Uterus (tissue), 3 donors: ENCODE measurements at regions not wholly inside any gene's neighbourhood (a gene's known extent, or its start where the extent isn't known, plus 50 kb on each side); places are given as distances from the start of the nearest gene placed in this dataset.

Source experiments
- DNase-seq, 2 donors: peaks; one replicate each; pipeline ENCODE4 v3.0.0-alpha.2; 2019 to 2020
- H3K27ac ChIP-seq, 2 donors: fragments of 200-600 bp; sonication (generic); 1 replicate in 1 of 2; 2 replicates in 1 of 2; pipeline ENCODE4 v1.5.1; 2016 to 2018
- H3K27me3 ChIP-seq, 2 donors: fragments of 200-600 bp; sonication (generic); one replicate each; pipeline ENCODE4 v1.5.1; 2018 to 2019; ENCODE audit warnings: control low read depth in 1 of 2
- H3K36me3 ChIP-seq, 2 donors: fragments of 200-600 bp; sonication (generic); one replicate each; pipeline ENCODE4 v1.5.1; 2019; ENCODE audit warnings: control low read depth in 1 of 2
- H3K4me1 ChIP-seq, 2 donors: fragments of 200-600 bp; sonication (generic); one replicate each; pipeline ENCODE4 v1.5.1; 2018 to 2019; ENCODE audit warnings: control low read depth in 1 of 2
- H3K4me3 ChIP-seq, 2 donors: fragments of 200-600 bp; sonication (generic); 1 replicate in 1 of 2; 2 replicates in 1 of 2; pipeline ENCODE4 v1.5.1; 2018 to 2019; ENCODE audit warnings: mild to moderate bottlenecking in 1 of 2
- H3K9me3 ChIP-seq, 2 donors: fragments of 200-600 bp; sonication (generic); one replicate each; pipeline ENCODE4 v1.5.1; 2019; ENCODE audit warnings: control low read depth in 1 of 2
- POLR2A ChIP-seq, 2 donors: fragments of 450-650 bp; IDR thresholded peaks; one replicate each; pipeline ENCODE4 v1.6.1; 2016; ENCODE audit warnings: antibody characterized with exemption in 2 of 2, mild to moderate bottlenecking in 1 of 2, moderate library complexity in 1 of 2
- intact Hi-C: fragments of 100-400 bp; cut with DNase I; formaldehyde crosslinking; loops from one replicate; pipeline ENCODE4 v1.15.1; 2023; ENCODE audit warnings: low total_unique reads
- TF ChIP-seq, protein P1 (sequence below), 4 experiments: fragments of 200-600 bp in 2 of 4; fragments of 450-650 bp in 2 of 4; sonication (generic) in 2 of 4; IDR thresholded peaks; one replicate each; pipeline ENCODE4 v1.5.1; 2016 to 2019; ENCODE audit warnings: antibody characterized with exemption in 4 of 4, mild to moderate bottlenecking in 2 of 4, moderate library complexity in 1 of 4
- donor health status: DM: yes; HTN: yes; CAD: no.

DNA sequence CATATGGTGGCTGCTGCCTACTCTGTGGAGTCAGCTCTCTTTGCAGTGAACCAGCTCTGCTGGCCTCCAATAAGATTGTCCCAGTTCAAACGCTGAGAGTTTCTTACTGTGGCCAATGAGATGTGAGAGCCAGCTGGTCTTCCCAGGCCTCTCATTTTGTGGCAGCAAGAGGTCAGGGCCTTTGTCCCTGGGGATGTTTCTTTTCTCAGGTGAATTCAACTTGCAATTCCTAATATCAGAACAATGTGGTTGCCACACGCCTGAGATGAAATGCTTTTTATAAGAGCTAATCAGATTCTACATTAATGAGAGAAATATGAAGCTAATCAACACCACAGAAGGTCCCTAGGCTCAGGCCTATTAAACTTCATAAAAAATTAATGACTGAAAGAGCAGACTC, 660.1 kb upstream of the CAMK1G start:
- Histone ChIP-seq H3K27ac (no peak overlapping the region), H3K4me1 (no peaks in the 10 kb centered on the region), H3K4me3 (no peak overlapping the region), H3K36me3 (no peaks in the 10 kb centered on the region), H3K27me3 (no peaks in the 10 kb centered on the region), H3K9me3 (no peaks in the 10 kb centered on the region)
- TF ChIP-seq, protein P1, sequence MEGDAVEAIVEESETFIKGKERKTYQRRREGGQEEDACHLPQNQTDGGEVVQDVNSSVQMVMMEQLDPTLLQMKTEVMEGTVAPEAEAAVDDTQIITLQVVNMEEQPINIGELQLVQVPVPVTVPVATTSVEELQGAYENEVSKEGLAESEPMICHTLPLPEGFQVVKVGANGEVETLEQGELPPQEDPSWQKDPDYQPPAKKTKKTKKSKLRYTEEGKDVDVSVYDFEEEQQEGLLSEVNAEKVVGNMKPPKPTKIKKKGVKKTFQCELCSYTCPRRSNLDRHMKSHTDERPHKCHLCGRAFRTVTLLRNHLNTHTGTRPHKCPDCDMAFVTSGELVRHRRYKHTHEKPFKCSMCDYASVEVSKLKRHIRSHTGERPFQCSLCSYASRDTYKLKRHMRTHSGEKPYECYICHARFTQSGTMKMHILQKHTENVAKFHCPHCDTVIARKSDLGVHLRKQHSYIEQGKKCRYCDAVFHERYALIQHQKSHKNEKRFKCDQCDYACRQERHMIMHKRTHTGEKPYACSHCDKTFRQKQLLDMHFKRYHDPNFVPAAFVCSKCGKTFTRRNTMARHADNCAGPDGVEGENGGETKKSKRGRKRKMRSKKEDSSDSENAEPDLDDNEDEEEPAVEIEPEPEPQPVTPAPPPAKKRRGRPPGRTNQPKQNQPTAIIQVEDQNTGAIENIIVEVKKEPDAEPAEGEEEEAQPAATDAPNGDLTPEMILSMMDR (IDR thresholded peaks at IDR 0.05) = no peak
- TF ChIP-seq POLR2A (IDR thresholded peaks at IDR 0.05) = no peak
- intact Hi-C loops = no loop called here
- DNase-seq = no peak

DNA sequence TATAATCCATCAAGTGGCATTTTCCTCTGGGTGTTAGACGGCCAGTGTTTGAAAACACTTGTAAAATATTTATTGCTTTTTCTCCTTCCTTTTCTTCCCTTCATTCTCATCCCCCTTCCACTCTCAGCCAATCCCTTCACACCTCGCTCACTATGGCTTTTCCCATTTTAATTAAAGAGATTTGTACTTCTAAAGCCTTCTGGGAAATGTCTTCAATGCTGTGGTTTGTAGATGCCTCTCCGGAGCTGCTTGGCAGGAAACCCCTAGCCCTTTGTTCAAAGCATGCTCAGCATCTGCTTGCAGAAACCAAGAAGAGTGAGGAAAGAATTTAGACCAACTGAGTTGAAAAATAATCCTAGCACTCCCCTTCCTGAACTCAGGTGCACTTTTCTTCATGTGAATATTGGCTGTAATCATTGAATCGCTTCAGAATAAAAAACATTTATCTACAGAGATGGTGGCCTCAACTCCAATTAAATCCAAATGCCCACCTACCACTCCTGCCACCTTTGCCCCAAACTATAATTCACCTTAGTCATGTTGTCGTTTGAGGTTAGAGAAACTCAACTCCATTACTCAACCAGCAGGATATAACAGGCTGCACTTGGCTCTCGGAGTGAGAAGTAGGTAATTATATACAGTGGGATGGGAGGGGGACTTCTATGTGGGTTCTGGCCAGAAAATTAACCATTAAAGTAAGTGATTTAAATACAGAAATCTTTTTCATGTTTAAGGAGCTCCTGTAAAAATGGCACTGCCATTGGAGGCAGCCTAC, 659.4 kb upstream of the CAMK1G start:
- no peaks in the 10 kb centered on the region for H3K36me3 ChIP-seq
- intact Hi-C loops = no loop called here
- no peaks in the 10 kb centered on the region for H3K27me3 ChIP-seq
- no peak for TF ChIP-seq POLR2A (IDR thresholded peaks at IDR 0.05)
- TF ChIP-seq, protein P1 (IDR thresholded peaks at IDR 0.05) = no peak
- DNase-seq = no peak
- H3K9me3 ChIP-seq = no peaks in the 10 kb centered on the region
- no peak overlapping the region for H3K4me3 ChIP-seq
- H3K27ac ChIP-seq = no peak overlapping the region
- no peaks in the 10 kb centered on the region for H3K4me1 ChIP-seq

DNA sequence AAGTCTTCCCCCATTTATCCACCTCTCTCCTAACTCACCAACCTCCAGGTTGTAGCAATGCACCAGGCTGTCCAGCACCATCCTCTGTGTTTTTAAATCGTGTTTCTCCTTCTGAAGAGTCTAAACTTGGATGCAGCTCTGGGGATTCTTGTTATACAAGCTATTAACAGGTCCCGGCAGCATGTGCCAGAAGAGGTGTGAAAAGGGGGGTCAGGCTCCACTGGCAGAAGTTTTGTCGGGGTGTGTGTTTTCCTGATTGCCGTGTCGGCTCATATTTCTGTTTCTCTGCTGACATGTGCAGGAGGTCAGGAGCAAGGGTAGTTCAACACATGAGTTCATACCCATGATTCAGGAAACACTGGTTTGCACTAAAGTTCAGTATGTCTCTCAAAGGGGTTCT, 658.6 kb upstream of the CAMK1G start:
- Histone ChIP-seq H3K36me3 (no peaks in the 10 kb centered on the region), H3K27ac (no peak overlapping the region), H3K4me3 (no peak overlapping the region), H3K9me3 (no peaks in the 10 kb centered on the region), H3K4me1 (no peaks in the 10 kb centered on the region), H3K27me3 (no peaks in the 10 kb centered on the region)
- DNase-seq = no peak
- TF ChIP-seq, protein P1 (IDR thresholded peaks at IDR 0.05) = no peak
- TF ChIP-seq POLR2A (IDR thresholded peaks at IDR 0.05) = no peak
- intact Hi-C loops = no loop called here

DNA sequence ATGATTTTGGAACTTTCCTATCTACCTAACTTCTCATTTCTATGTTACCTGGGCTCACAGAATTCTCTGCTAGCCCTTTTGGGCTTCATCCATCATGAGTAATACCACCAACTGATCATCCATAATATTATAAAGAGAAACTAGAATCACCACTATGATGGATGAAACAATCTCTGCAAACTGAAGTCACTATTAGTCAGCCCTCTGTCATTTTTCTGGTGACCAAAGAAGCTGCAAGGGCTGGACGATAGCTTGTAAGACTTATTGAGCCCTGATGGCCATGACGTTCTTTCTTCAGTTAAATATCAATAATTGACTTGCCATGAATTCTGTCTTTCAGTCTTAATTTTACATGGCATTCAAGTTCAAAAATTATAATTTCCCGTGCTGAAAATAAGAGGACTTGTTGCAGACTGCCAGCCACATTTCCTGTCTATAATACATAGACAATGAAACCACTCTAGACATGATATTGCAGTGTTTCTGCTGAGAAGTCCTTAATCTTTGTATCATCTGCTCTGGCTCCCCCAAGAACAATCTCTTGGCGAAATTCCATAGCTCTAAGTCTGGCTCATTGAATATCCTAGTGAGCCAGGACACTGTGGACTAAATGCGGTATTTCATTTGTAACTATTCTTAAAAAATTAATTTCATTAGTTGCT, 655.0 kb upstream of the CAMK1G start:
- DNase-seq = no peak
- Histone ChIP-seq H3K27me3 (no peaks in the 10 kb centered on the region), H3K9me3 (no peaks in the 10 kb centered on the region), H3K27ac (no peak overlapping the region), H3K4me3 (no peak overlapping the region), H3K36me3 (no peaks in the 10 kb centered on the region), H3K4me1 (no peaks in the 10 kb centered on the region)
- intact Hi-C loops = no loop called here
- TF ChIP-seq, protein P1 (IDR thresholded peaks at IDR 0.05) = no peak
- TF ChIP-seq POLR2A (IDR thresholded peaks at IDR 0.05) = no peak

DNA sequence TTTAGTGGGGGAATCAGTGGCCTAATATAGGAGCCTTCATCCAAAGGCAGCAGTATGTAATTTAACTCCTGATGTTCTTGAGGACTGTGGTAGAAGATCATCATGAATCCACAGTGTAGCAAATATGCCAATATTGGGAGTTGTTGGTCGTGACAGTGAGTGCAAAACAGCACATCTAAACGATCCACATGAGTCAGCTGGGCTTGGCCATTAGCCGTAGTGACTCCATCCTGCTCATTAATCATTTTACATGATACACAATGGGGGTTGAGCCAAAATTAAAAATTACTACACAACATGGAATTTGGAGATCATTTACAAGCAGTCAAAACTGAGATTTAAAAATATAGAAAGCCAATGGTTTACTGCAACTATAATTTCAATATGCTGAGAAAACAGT, 653.9 kb upstream of the CAMK1G start:
- Histone ChIP-seq H3K4me1 (no peaks in the 10 kb centered on the region), H3K27ac (no peak overlapping the region), H3K9me3 (no peaks in the 10 kb centered on the region), H3K27me3 (no peaks in the 10 kb centered on the region), H3K4me3 (no peak overlapping the region), H3K36me3 (no peaks in the 10 kb centered on the region)
- no peak for DNase-seq
- TF ChIP-seq, protein P1 (IDR thresholded peaks at IDR 0.05) = no peak
- TF ChIP-seq POLR2A (IDR thresholded peaks at IDR 0.05) = no peak
- intact Hi-C loops = no loop called here
